OCI-LY7 (cell line): ENCODE measurements at regions not wholly inside any gene's neighbourhood (a gene's known extent, or its start where the extent isn't known, plus 50 kb on each side); places are given as distances from the start of the nearest gene placed in this dataset.

Experiments
- BruUV-seq: library from RNA; stranded (reverse); fragments of 400-500 nt; replicated peaks from 2 replicates; lab custom pipeline; 2021; lab: Mats Ljungman, UMichigan
- CTCF ChIA-PET: fragments of 300-600 bp; sonication (Branson Sonifier 250); formaldehyde crosslinking; loops from one replicate; lab custom pipeline; 2022; ENCODE audit warnings: antibody characterized with exemption; ENCODE audit not compliant: unreplicated experiment; lab: Charles Lee
- POLR2A ChIA-PET: fragments of 300-600 bp; sonication (Branson Sonifier 250); formaldehyde crosslinking; loops from one replicate; lab custom pipeline; 2022; ENCODE audit warnings: antibody characterized with exemption; lab: Charles Lee
- DNase-seq: peaks from one replicate; pipeline ENCODE4 v3.0.0-alpha.2; 2015; ENCODE audit warnings: low spot score
- H2AFZ ChIP-seq: fragments of 200-600 bp; sonication (generic), shearing (Covaris generic); 2 replicates; pipeline ENCODE4 v1.6.1; 2014; ENCODE audit warnings: mild to moderate bottlenecking, antibody characterized with exemption, low read length, moderate library complexity
- H3K27ac ChIP-seq: fragments of 200-600 bp; sonication (generic); 2 replicates; pipeline ENCODE4 v1.5.1; 2014; ENCODE audit warnings: mixed run types, low read depth, mild to moderate bottlenecking, moderate library complexity, low read length, inconsistent platforms; ENCODE audit not compliant: poor library complexity, severe bottlenecking
- H3K36me3 ChIP-seq: fragments of 200-600 bp; sonication (generic); 2 replicates; pipeline ENCODE4 v1.6.1; 2014; ENCODE audit warnings: mild to moderate bottlenecking, antibody characterized with exemption, low read length, moderate library complexity, mixed read lengths; ENCODE audit not compliant: insufficient read depth
- H3K4me1 ChIP-seq: fragments of 200-600 bp; sonication (generic); 2 replicates; pipeline ENCODE4 v1.5.1; 2014; ENCODE audit warnings: mild to moderate bottlenecking, low read length; ENCODE audit not compliant: insufficient read depth, poor library complexity, severe bottlenecking
- H3K4me2 ChIP-seq: fragments of 200-600 bp; sonication (generic); 2 replicates; pipeline ENCODE4 v1.6.1; 2014; ENCODE audit warnings: mild to moderate bottlenecking, low read length
- H3K4me3 ChIP-seq: fragments of 200-600 bp; sonication (generic); 2 replicates; pipeline ENCODE4 v1.5.1; 2014; ENCODE audit warnings: mild to moderate bottlenecking, low read depth, low read length; ENCODE audit not compliant: poor library complexity, severe bottlenecking
- H3K79me2 ChIP-seq: fragments of 200-600 bp; sonication (generic); 2 replicates; pipeline ENCODE4 v1.6.1; 2016; ENCODE audit warnings: low read depth, mild to moderate bottlenecking, low read length, moderate library complexity, mixed read lengths; ENCODE audit not compliant: insufficient read depth
- H3K9me2 ChIP-seq: fragments of 200-600 bp; sonication (generic); 2 replicates; pipeline ENCODE4 v1.6.1; 2016; ENCODE audit warnings: mild to moderate bottlenecking, low read length, mixed read lengths; ENCODE audit not compliant: insufficient read depth
- H3K9me3 ChIP-seq: fragments of 200-600 bp; sonication (generic); 2 replicates; pipeline ENCODE4 v1.6.1; 2014; ENCODE audit warnings: mild to moderate bottlenecking, mixed run types, low read length, mixed read lengths
- H4K20me1 ChIP-seq: fragments of 200-600 bp; sonication (generic); 2 replicates; pipeline ENCODE4 v1.6.1; 2014; ENCODE audit warnings: mild to moderate bottlenecking, antibody characterized with exemption, low read length, moderate library complexity, mixed read lengths; ENCODE audit not compliant: insufficient read depth
- CTCF ChIP-seq: fragments of 200-600 bp; sonication (generic); conservative IDR thresholded peaks from 2 replicates; pipeline ENCODE4 v1.5.1; 2014; ENCODE audit warnings: mild to moderate bottlenecking, antibody characterized with exemption, low read length, moderate library complexity, mixed read lengths
- EZH2phosphoT487 ChIP-seq: fragments of 200-600 bp; sonication (generic); IDR thresholded peaks from 2 replicates; pipeline ENCODE4 v1.6.1; 2018; ENCODE audit warnings: low read depth, borderline replicate concordance, mild to moderate bottlenecking, mixed run types, antibody characterized with exemption, low read length, moderate library complexity, mixed read lengths
- intact Hi-C: fragments of 100-400 bp; cut with micrococcal nuclease; formaldehyde crosslinking; loops from one replicate; pipeline ENCODE4 v1.10.0; 2022; ENCODE audit not compliant: unreplicated experiment

- Histone ChIP-seq H3K9me3 (no peaks in the 10 kb centered on the region), H3K36me3 (no peaks in the 10 kb centered on the region), H3K27ac (no peak overlapping the region), H3K4me3 (no peak overlapping the region), H3K4me1 (no peaks in the 10 kb centered on the region), H4K20me1 (no peaks in the 10 kb centered on the region), H2AFZ (no peak overlapping the region), H3K9me2 (no peaks in the 10 kb centered on the region), H3K79me2 (no peaks in the 10 kb centered on the region), H3K4me2 (no peak overlapping the region)
- intact Hi-C loops = no loop called here
- CTCF ChIA-PET = no interaction called here
- TF ChIP-seq CTCF = no peak
- no peak for TF ChIP-seq EZH2phosphoT487
- no TSS peak for BruUV-seq
- POLR2A ChIA-PET = no interaction called here
- no peak for DNase-seq
Observed at GRCh38 chr17:65446043-65446442, 115.4 kb downstream of the AXIN2 start.

- TF ChIP-seq CTCF = no peak
- no peak for TF ChIP-seq EZH2phosphoT487
- POLR2A ChIA-PET = no interaction called here
- H3K9me2 ChIP-seq = no peaks in the 10 kb centered on the region
- no peaks in the 10 kb centered on the region for H3K9me3 ChIP-seq
- intact Hi-C loops = no loop called here
- H3K4me3 ChIP-seq = no peak overlapping the region
- no peak overlapping the region for H3K4me2 ChIP-seq
- no peak overlapping the region for H3K27ac ChIP-seq
- DNase-seq = no peak
- no peaks in the 10 kb centered on the region for H3K4me1 ChIP-seq
- CTCF ChIA-PET = interaction anchor here (0.5 kb wide), 1 partner anchor 153 kb away, joined by 3 read pairs; no protein-coding TSS in a partner anchor
- no TSS peak for BruUV-seq
- H4K20me1 ChIP-seq = no peaks in the 10 kb centered on the region
- no peaks in the 10 kb centered on the region for H3K36me3 ChIP-seq
- no peaks in the 10 kb centered on the region for H3K79me2 ChIP-seq
- H2AFZ ChIP-seq = no peak overlapping the region
Observed at GRCh38 chr17:65444049-65444448, 117.4 kb downstream of the AXIN2 start.

- no TSS peak for BruUV-seq
- DNase-seq = no peak
Observed at GRCh38 chr17:65442691-65443090, 118.8 kb downstream of the AXIN2 start.

More at GRCh38 chr17:65442691-65443090, 118.8 kb downstream of the AXIN2 start:
- Histone ChIP-seq H3K4me1 (no peaks in the 10 kb centered on the region), H3K4me3 (no peak overlapping the region), H4K20me1 (no peaks in the 10 kb centered on the region), H3K27ac (no peak overlapping the region), H3K36me3 (no peaks in the 10 kb centered on the region), H3K79me2 (no peaks in the 10 kb centered on the region), H2AFZ (no peak overlapping the region), H3K9me2 (no peaks in the 10 kb centered on the region), H3K4me2 (no peak overlapping the region), H3K9me3 (no peaks in the 10 kb centered on the region)
- ChIA-PET POLR2A (no interaction called here), CTCF (no interaction called here)
- intact Hi-C loops = no loop called here
- no peak for TF ChIP-seq CTCF
